Fibroblast of the conjunctiva (primary cell): ENCODE measurements at regions not wholly inside any gene's neighbourhood (a gene's known extent, or its start where the extent isn't known, plus 50 kb on each side); places are given as distances from the start of the nearest gene placed in this dataset.

Experiments
- DNase-seq: peaks from one replicate; pipeline ENCODE4 v3.0.0-alpha.2; 2010; ENCODE audit warnings: low read depth

DNA sequence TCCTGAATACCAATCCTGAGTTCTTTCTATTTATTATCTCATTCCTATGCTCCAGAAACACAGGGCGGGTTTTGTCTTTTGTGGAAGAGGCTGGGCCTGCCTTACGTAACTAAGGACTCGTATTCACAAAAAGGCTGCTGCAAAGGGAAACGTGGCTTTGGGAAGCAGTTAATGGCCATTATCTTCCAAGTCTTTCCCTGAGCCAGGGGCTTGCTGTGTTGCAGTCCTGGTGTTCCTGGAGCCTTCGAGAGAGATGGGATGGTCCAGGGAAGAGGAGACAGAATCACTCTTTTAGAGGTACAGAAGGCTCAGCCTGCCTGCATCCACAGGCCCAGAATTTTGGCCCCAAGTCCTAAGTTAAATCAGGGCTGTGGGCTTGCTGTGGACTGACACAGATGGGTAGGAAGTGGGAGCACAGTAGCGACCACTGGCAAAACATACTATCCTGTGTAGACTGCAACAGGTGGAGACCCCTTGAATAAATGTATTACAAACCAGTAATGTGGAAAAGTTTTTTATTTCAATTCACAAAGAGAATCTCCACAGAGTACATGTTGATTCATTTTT is 139.4 kb upstream of the ST6GAL2 start:
- no peak for DNase-seq

DNA sequence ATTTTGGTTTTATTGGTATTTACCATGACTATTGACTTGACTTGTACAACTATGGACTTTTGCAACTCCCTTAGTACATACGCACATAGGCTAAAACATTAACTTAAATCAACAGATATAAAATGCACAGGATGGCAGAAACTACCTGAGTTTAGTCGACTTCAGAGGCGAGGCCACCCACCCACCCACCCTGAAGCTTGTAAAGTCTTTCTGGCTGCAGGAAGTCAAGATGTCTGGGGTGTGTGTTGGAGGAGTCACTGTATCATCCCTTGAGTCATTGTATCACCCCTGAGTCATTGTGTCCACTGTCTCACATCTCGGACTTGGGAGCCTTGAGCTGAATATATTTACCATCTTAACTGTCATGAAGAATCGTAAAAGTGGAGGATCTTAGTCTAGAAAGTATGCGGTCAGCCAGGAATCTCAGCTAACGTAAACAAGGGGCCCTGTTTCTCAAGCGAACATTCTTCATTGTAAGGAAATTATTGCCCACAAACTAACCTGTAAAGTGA is 140.0 kb upstream of the ST6GAL2 start:
- no peak for DNase-seq

DNA sequence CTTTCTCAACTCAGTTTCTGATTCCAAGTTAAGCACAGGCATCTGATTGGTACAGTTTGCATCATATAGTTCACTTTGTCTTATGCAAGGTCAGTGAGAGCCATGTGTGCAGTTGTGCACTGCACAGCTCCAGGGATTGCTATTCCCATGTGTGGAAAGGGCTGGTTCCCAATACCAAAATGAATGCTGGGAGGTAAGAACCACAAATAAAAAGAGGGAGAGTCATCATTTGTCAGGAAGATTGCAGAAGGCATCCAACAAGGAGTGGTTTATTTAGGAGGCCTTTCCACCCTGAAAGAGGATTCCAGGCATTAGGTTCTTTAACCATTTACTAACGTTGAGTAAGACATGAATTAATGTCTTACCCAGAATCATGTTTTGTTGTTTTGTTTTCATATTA is 141.2 kb upstream of the ST6GAL2 start:
- DNase-seq, result no peak

DNA sequence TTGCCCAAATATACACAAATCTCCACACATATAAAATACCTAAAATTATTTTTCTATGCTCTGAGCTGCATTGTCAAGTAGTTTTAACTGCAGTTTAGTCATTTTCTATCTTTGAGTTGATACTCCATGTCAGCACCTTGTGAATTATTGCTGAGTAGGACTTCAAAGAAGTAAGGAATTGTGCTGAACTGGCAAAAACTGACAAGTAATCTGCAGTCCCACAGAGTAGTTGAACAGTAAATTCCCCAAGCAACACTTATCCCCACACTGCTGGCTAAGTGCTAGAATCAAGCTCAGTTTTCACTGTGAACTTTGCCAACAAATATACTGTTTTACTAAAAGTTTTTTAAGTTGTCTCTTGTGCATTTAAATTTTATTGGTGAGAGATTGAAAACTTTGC is 141.8 kb upstream of the ST6GAL2 start:
- DNase-seq, result no peak

DNA sequence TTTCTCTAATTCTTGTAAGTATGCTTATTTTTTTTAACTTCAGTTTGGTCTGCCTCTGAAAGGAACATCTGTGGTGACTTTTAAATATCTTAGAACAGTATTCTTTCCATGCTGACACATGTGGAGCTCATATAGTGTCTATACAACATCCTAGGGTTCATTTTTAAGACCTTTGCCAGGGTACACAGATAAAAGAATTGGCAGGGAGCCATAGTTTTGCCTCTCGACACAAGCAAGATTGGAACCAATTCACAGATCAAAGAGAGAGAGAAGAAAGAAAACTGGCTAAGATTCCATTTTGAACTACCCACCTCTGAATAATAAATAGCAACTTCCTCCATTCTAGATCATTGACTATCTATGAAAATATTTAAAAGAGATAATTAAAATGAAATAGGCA is 142.7 kb upstream of the ST6GAL2 start:
- no peak for DNase-seq

- no peak for DNase-seq
Measured at GRCh38 chr2:107036293-107036692, 150.3 kb upstream of the ST6GAL2 start.

DNA sequence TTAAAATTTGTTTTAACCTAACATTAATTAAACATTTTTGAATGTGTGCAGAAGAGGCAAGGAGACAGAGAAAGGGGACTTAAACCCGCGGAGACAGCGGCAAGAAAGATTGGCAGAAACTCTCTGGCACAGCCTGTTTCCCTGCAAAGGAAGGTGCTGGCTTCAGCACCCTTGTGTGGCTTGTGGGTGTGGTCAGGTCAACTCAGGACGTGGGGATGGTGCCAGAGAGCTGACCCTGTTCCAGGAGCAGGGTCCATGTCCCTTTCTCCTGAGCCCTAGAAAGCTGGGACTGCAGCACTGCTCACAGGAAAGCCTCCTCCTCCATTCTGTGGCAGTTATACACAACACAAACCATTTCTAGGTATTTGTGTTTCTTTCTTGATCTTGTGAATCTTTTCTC is 176.2 kb upstream of the ST6GAL2 start:
- DNase-seq, result no peak

DNA sequence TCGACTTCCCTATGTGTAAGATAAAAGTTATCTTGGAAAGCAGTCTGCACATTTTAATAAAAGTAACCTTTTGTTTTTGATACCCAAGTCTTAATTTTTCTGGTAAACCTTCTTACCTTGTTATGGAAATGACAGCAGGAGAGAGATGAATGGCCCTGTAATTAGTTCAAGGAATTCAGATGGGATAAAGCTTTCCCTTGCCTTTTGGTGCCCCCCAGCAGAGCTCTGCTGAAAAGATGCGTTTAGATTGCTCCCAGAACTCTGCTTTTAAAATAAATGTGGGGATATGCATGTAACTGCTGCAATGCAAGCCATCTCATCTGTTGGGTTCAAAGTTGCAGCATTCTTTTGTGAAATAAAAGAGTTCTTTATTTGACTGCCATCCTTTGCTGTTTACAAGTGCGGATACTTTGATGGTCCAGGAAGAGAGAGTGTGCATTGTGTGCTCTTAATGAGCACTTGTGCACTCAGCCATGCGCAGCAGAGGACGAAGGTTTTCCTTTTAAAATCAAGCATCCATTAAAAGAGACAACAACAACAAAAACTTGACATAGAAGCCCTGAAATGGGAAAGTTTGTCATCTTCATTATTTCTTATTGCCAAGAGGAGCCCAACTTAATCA is 176.7 kb upstream of the ST6GAL2 start:
- DNase-seq, result no peak

- no peak for DNase-seq
Measured at GRCh38 chr2:107063228-107063627, 177.3 kb upstream of the ST6GAL2 start.

- no peak for DNase-seq
Measured at GRCh38 chr2:107064750-107065149, 178.8 kb upstream of the ST6GAL2 start.

- DNase-seq, result no peak
Measured at GRCh38 chr2:107068069-107068916, 182.3 kb upstream of the ST6GAL2 start.

GRCh38 chr2:107069890-107070289 is 183.9 kb upstream of the ST6GAL2 start:
- no peak for DNase-seq

DNA sequence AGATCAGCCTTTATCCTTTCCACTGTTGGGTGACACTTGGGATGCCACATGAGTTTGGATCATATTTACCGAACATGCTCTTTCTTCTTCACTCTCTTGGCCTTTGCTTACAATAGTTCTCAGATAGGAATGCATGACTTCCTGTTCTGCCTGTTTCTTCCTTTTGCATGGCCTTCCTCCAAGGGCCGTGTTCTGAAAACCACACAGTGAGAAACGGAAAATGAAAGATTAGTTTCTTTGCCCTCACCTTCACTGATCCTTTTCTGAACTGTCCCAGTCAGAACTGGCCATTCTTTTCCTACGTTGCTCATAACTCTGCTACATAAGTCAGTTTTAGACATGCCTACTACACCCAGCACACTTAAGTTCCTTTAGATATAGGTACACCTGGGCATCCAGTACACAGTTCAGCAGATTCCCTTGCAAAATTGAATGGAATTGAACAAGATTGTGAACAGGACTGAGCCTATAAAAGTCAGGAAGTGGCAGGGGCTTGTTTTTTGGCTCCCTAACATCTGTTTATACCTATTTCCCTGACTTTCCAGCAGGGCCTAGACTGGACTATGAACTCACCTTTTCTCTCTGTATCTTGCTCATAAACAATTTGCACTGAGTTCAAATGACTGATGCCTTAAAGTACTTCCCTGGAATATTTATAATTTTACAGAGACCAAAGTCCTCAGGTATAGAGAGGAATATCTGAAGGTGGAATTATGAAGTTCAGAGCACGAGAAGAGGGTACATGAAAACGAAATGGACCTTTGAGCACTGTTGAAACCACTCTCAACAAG is 186.4 kb upstream of the ST6GAL2 start:
- no peak for DNase-seq

GRCh38 chr2:107078584-107078983 is 192.6 kb upstream of the ST6GAL2 start:
- no peak for DNase-seq

- no peak for DNase-seq
Measured at GRCh38 chr2:107086497-107086896, 200.5 kb upstream of the ST6GAL2 start.

DNA sequence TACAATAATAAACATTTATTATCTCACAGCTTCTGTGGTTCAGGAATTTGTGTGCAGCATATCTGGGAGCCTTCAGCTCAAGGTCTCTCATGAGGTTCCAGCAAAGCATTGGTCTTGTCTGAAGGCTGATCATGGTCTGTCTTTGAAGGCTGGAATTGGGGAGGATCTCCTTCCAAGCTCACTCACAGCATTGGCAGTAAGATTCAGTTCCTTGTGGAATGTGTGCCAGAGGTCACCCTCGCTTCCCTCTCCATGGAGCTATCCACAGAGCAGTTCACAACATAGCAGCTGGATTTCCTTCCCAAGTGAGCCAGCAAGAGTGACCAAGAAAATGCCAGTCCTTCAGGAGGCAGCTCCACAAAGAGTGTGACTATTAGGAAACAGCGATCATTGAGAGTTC is 202.2 kb upstream of the ST6GAL2 start:
- no peak for DNase-seq

- no peak for DNase-seq
Measured at GRCh38 chr2:107091163-107091864, 205.3 kb upstream of the ST6GAL2 start.

- DNase-seq, result no peak
Measured at GRCh38 chr2:107093426-107093957, 207.5 kb upstream of the ST6GAL2 start.

DNA sequence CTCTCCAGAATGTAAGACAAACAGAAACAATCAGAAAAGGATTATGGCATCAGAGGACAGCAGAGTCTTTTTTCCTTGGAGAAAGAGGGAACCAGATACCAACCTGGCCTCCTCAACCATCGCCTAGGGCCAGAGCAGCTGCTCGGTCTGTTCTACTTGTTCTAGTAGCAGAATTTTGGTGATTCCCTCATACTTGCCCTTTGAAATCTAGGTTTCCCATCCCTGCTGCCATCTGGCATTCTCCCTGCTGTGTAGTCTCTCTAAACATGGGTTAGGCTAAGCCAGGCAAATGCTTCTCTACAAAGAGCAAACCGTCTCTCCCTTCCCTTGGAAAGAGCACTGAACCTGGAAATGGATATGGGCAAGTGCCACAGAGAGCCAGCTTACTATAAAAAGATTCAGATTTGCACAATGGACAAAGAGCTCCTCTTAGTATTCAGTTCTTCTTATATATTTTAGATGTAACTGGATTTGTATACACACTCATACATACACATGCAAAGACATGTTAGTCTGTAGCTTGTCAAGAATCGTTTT is 208.6 kb upstream of the ST6GAL2 start:
- DNase-seq, result no peak

- no peak for DNase-seq
Measured at GRCh38 chr2:107102176-107102575, 216.2 kb upstream of the ST6GAL2 start.

GRCh38 chr2:107107351-107107750 is 221.4 kb upstream of the ST6GAL2 start:
- no peak for DNase-seq
